ENCODE measurements at regions not wholly inside any gene's neighbourhood (a gene's known extent, or its start where the extent isn't known, plus 50 kb on each side); places are given as distances from the start of the nearest gene placed in this dataset.

DNA sequence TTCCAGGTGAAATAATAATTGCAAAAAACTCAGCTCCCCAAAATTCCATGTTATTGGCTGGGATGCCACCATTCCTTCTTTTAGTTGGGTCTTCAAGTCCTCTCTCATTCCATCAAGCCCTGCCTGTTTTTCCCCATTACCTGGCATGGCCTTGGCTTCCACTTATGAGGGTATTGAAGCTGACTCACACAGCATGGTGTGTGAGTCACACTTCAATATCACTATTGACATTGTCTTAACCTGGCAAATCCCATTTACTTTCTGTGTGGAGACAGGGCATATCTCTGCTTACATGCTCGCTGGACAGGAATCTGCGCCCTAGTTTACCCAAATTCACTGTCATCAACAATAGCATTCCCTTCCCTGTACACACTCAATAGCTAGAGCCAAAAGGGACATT is 1806.8 kb downstream of the BRINP3 start:
- H3K79me2 ChIP-seq (ENCODE audit: low read depth) = no peaks in the 10 kb centered on the region
- no peaks in the 10 kb centered on the region for H3K9me3 ChIP-seq (ENCODE audit: insufficient read depth, low read depth)
- no peaks in the 10 kb centered on the region; the same call in none of the 2 replicates for H3K9me2 ChIP-seq (ENCODE audit: insufficient read depth)
- no peak overlapping the region for H3K4me3 ChIP-seq
- H3K36me3 ChIP-seq (ENCODE audit: low read depth) = no peaks in the 10 kb centered on the region
- no peaks in the 10 kb centered on the region for H3F3A ChIP-seq (ENCODE audit: insufficient read depth, low read depth)
- no peak overlapping the region for H3K4me2 ChIP-seq
- H3K4me1 ChIP-seq (replicated peaks; ENCODE audit: insufficient read depth) = no peaks in the 10 kb centered on the region
- ChIA-PET POLR2A (ENCODE audit: unreplicated experiment) (no interaction called here), CTCF (no interaction called here)
- TF ChIP-seq, protein P1, sequence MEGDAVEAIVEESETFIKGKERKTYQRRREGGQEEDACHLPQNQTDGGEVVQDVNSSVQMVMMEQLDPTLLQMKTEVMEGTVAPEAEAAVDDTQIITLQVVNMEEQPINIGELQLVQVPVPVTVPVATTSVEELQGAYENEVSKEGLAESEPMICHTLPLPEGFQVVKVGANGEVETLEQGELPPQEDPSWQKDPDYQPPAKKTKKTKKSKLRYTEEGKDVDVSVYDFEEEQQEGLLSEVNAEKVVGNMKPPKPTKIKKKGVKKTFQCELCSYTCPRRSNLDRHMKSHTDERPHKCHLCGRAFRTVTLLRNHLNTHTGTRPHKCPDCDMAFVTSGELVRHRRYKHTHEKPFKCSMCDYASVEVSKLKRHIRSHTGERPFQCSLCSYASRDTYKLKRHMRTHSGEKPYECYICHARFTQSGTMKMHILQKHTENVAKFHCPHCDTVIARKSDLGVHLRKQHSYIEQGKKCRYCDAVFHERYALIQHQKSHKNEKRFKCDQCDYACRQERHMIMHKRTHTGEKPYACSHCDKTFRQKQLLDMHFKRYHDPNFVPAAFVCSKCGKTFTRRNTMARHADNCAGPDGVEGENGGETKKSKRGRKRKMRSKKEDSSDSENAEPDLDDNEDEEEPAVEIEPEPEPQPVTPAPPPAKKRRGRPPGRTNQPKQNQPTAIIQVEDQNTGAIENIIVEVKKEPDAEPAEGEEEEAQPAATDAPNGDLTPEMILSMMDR (conservative IDR thresholded peaks at IDR 0.05) = no peak
- no peak for TF ChIP-seq EZH2 (IDR thresholded peaks at IDR 0.05; ENCODE audit: low read depth)
- peak; percentile 6 to 39 for DNase-seq
- no peaks in the 10 kb centered on the region for H3K27me3 ChIP-seq (ENCODE audit: insufficient read depth, low read depth)
- H2AFZ ChIP-seq = no peak overlapping the region
- no peaks in the 10 kb centered on the region for H4K20me1 ChIP-seq (ENCODE audit: insufficient read depth)
- H3K27ac ChIP-seq = no peak overlapping the region
- no TSS peak for BruUV-seq (replicated peaks)
- intact Hi-C loops (cut with micrococcal nuclease; ENCODE audit: unreplicated experiment) = no loop called here

DNA sequence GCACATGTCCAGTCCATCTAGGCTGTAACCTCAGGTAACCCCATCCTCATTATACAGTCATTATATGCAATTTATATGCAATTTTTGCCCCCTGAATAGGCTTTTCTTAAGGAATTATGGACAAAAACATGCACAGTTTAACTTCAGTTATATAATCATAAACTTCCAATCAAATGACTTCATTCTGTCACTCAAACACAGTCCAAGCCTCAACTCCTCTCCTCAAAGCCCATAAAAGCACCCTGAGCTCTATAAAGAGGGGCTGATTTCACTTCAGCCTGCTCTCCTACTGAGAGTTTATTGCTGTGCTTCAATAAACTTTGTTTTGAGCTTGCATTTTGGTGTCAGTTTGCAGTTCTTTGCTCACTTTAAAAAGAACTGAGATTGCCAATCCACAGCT is 1805.5 kb downstream of the BRINP3 start:
- H3F3A ChIP-seq (ENCODE audit: insufficient read depth, low read depth) = no peaks in the 10 kb centered on the region
- H2AFZ ChIP-seq = no peak overlapping the region
- no peak overlapping the region for H3K4me2 ChIP-seq
- no peaks in the 10 kb centered on the region for H3K79me2 ChIP-seq (ENCODE audit: low read depth)
- intact Hi-C loops (cut with micrococcal nuclease; ENCODE audit: unreplicated experiment) = no loop called here
- no peaks in the 10 kb centered on the region for H4K20me1 ChIP-seq (ENCODE audit: insufficient read depth)
- BruUV-seq (replicated peaks) = no TSS peak
- no peaks in the 10 kb centered on the region for H3K27me3 ChIP-seq (ENCODE audit: insufficient read depth, low read depth)
- no peaks in the 10 kb centered on the region for H3K9me3 ChIP-seq (ENCODE audit: insufficient read depth, low read depth)
- H3K27ac ChIP-seq = no peak overlapping the region
- no peak for DNase-seq
- TF ChIP-seq, protein P1 (conservative IDR thresholded peaks at IDR 0.05) = no peak
- TF ChIP-seq EZH2 (IDR thresholded peaks at IDR 0.05; ENCODE audit: low read depth) = no peak
- H3K4me1 ChIP-seq (replicated peaks; ENCODE audit: insufficient read depth) = no peaks in the 10 kb centered on the region
- no peak overlapping the region for H3K4me3 ChIP-seq
- ChIA-PET CTCF (no interaction called here), POLR2A (ENCODE audit: unreplicated experiment) (no interaction called here)
- no peaks in the 10 kb centered on the region; the same call in none of the 2 replicates for H3K9me2 ChIP-seq (ENCODE audit: insufficient read depth)
- no peaks in the 10 kb centered on the region for H3K36me3 ChIP-seq (ENCODE audit: low read depth)

GRCh38 chr1:188689542-188689941 is 1788.1 kb downstream of the BRINP3 start:
- Histone ChIP-seq H3K4me1 (replicated peaks; ENCODE audit: insufficient read depth) (no peaks in the 10 kb centered on the region), H3K79me2 (ENCODE audit: low read depth) (no peaks in the 10 kb centered on the region), H3K9me3 (ENCODE audit: insufficient read depth, low read depth) (peaks cover under 1% of the 10 kb centered on the region; the same call in 1 of the 2 replicates), H2AFZ (peak overlapping the region; percentile 33; the same call in 1 of the 2 replicates), H3K27me3 (ENCODE audit: insufficient read depth, low read depth) (no peaks in the 10 kb centered on the region), H3K4me3 (no peak overlapping the region), H3F3A (ENCODE audit: insufficient read depth, low read depth) (no peaks in the 10 kb centered on the region), H3K27ac (no peak overlapping the region), H4K20me1 (ENCODE audit: insufficient read depth) (no peaks in the 10 kb centered on the region), H3K36me3 (ENCODE audit: low read depth) (no peaks in the 10 kb centered on the region), H3K9me2 (ENCODE audit: insufficient read depth) (no peaks in the 10 kb centered on the region), H3K4me2 (no peak overlapping the region)
- intact Hi-C loops (cut with micrococcal nuclease; ENCODE audit: unreplicated experiment) = no loop called here
- ChIA-PET POLR2A (ENCODE audit: unreplicated experiment) (no interaction called here), CTCF (interaction anchor here (0.7 kb wide), 1 partner anchor 24 kb away, joined by 3 read pairs; no protein-coding TSS in a partner anchor)
- no TSS peak for BruUV-seq (replicated peaks)
- no peak for TF ChIP-seq EZH2 (IDR thresholded peaks at IDR 0.05; ENCODE audit: low read depth)
- TF ChIP-seq, protein P1 (conservative IDR thresholded peaks at IDR 0.05) = no peak
- DNase-seq = no peak

All from PC-9 (cell line).